WERI-Rb-1 (cell line): ENCODE measurements at regions not wholly inside any gene's neighbourhood (a gene's known extent, or its start where the extent isn't known, plus 50 kb on each side); places are given as distances from the start of the nearest gene placed in this dataset.

Experiments used
- DNase-seq: peaks from one replicate; pipeline ENCODE4 v3.0.0-alpha.2; 2020
- H3K27ac ChIP-seq: fragments of 250-450 bp; sonication (Bioruptor Pico); 2 replicates; pipeline ENCODE4 v1.5.1; 2020; ENCODE audit warnings: mild to moderate bottlenecking, moderate library complexity
- H3K27me3 ChIP-seq: fragments of 250-450 bp; sonication (Bioruptor Pico); 2 replicates; pipeline ENCODE4 v1.5.1; 2021; ENCODE audit warnings: mild to moderate bottlenecking, low read depth, moderate library complexity; ENCODE audit not compliant: insufficient read depth, severe bottlenecking
- H3K36me3 ChIP-seq: fragments of 250-450 bp; sonication (Bioruptor Pico); 2 replicates; pipeline ENCODE4 v1.5.1; 2020; ENCODE audit warnings: mild to moderate bottlenecking, moderate library complexity
- H3K4me3 ChIP-seq: 2 replicates; pipeline ENCODE4 v1.5.1; 2011; ENCODE audit warnings: low read depth, mild to moderate bottlenecking, control low read depth, low read length
- H3K9me3 ChIP-seq: fragments of 250-450 bp; sonication (Bioruptor Pico); 2 replicates; pipeline ENCODE4 v1.5.1; 2021; ENCODE audit warnings: mild to moderate bottlenecking, moderate library complexity; ENCODE audit not compliant: severe bottlenecking
- TF ChIP-seq, protein P1 (sequence below): IDR thresholded peaks from 2 replicates; pipeline ENCODE4 v1.5.1; 2011; ENCODE audit warnings: low read depth, mild to moderate bottlenecking, control low read depth, inconsistent platforms, low read length

DNA sequence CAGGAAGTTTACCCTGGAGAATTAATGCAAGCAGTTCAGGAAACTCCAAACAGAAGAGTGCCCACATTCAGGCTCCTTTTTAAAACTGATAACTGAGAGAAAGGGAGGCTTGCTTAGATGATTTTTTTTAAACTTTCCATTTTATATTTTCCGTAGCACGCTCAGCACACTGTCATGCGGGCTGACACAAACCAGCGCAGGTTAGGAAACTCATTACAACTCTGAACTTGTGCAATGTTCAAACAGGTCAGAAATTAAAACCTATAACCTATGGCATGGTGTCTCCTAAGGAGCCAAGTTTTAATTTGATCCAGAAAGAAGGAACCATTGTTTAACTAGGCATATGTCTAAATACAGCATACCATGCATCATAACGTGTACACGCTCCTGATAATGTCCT is 117.7 kb upstream of the SMIM21 start:
- H3K27me3 ChIP-seq = no peaks in the 10 kb centered on the region
- no peak for DNase-seq
- no peak overlapping the region for H3K27ac ChIP-seq
- no peaks in the 10 kb centered on the region for H3K9me3 ChIP-seq
- H3K4me3 ChIP-seq = no peak overlapping the region
- TF ChIP-seq, protein P1, sequence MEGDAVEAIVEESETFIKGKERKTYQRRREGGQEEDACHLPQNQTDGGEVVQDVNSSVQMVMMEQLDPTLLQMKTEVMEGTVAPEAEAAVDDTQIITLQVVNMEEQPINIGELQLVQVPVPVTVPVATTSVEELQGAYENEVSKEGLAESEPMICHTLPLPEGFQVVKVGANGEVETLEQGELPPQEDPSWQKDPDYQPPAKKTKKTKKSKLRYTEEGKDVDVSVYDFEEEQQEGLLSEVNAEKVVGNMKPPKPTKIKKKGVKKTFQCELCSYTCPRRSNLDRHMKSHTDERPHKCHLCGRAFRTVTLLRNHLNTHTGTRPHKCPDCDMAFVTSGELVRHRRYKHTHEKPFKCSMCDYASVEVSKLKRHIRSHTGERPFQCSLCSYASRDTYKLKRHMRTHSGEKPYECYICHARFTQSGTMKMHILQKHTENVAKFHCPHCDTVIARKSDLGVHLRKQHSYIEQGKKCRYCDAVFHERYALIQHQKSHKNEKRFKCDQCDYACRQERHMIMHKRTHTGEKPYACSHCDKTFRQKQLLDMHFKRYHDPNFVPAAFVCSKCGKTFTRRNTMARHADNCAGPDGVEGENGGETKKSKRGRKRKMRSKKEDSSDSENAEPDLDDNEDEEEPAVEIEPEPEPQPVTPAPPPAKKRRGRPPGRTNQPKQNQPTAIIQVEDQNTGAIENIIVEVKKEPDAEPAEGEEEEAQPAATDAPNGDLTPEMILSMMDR = no peak
- no peaks in the 10 kb centered on the region for H3K36me3 ChIP-seq

DNA sequence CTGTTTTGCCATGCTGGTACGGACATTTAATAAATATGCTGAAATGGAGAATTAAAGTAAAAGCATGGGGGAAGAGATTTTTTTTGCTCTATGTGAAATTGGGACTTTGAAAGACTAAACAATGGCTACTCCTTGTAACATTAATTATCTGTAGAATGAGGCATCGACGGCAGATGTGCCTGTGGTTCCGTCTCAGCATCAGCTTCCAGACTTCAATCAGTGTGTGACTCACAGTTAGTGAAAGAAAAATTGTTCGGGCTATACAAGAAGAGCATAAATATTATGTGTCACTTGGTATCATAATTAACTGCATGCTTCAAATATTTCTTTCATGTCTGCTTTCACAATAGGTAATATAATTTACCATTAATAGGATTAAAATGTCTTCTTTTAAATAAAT is 117.0 kb upstream of the SMIM21 start:
- H3K27ac ChIP-seq = no peak overlapping the region

DNA sequence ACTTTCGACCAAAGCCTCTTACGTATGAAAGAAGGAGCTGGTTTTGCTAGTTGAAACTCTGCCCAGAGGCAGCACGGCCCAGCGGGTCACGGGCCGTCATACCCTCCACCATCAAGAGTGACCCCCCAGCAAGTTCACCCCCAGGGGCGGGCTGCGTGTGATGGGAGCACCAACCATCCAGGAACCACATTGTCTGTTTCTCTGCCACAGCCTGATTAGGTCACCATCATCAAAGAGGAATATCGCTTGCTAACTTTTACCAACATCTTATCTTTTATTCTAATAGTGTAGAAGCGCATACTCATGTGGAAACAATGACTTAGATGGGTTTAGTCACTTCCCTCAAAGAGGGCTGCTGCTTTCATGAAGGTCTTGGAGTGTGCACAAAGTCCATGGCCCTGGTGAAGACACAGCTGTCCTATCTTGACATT is 116.6 kb upstream of the SMIM21 start:
- Histone ChIP-seq H3K9me3 (no peaks in the 10 kb centered on the region), H3K27me3 (no peaks in the 10 kb centered on the region), H3K27ac (no peak overlapping the region), H3K4me3 (no peak overlapping the region), H3K36me3 (no peaks in the 10 kb centered on the region)
- no peak for DNase-seq
- TF ChIP-seq, protein P1 = no peak

More for the DNA sequence above, 117.0 kb upstream of the SMIM21 start:
- TF ChIP-seq, protein P1 = no peak
- no peak for DNase-seq
- no peaks in the 10 kb centered on the region for H3K27me3 ChIP-seq
- H3K4me3 ChIP-seq = no peak overlapping the region
- H3K9me3 ChIP-seq = no peaks in the 10 kb centered on the region
- no peaks in the 10 kb centered on the region for H3K36me3 ChIP-seq

DNA sequence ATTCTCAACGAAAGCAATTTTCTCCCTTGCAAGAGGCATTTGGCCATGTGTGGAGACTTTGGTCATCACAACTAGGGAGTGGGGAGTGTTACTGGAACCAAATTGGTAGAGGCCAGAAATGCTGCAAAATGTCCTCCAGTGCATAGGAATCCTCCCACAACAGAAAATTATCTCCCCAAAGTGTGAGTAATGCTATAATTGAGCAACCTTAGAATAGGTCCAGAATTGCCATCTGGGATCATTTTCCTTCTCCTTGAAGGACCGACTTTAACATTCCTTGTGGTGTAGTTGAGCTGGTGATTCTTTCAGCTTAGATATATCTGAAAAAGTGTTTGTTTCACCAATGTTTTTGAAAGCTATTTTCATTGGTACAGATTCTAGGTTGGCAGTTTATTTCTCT is 111.2 kb upstream of the SMIM21 start:
- no peak overlapping the region for H3K4me3 ChIP-seq
- TF ChIP-seq, protein P1 = no peak
- no peaks in the 10 kb centered on the region for H3K27me3 ChIP-seq
- H3K9me3 ChIP-seq = no peaks in the 10 kb centered on the region
- H3K27ac ChIP-seq = no peak overlapping the region
- H3K36me3 ChIP-seq = no peaks in the 10 kb centered on the region
- DNase-seq = no peak

DNA sequence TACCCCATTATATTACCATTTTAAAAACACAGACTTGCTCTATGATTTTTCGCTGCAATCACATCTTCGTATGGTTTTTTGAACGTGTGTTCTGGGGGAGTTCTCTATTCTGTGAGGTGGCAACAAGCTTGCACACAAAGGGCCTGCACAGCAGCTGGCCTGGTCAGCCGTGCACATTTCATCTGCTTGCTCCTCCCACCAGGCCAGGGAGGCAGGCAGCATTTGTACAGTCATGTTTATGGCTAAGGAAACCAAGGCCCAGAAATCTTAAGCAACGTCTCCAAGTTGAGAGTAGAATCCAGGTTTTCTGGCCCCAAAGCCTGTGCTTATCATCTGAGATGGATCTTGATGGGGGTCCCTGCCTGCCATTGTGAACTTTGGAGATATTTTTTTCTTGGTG is 106.4 kb upstream of the SMIM21 start:
- H3K27ac ChIP-seq = no peak overlapping the region
- H3K9me3 ChIP-seq = no peaks in the 10 kb centered on the region
- TF ChIP-seq, protein P1 = no peak
- no peak overlapping the region for H3K4me3 ChIP-seq
- H3K36me3 ChIP-seq = no peaks in the 10 kb centered on the region
- no peaks in the 10 kb centered on the region for H3K27me3 ChIP-seq
- no peak for DNase-seq

DNA sequence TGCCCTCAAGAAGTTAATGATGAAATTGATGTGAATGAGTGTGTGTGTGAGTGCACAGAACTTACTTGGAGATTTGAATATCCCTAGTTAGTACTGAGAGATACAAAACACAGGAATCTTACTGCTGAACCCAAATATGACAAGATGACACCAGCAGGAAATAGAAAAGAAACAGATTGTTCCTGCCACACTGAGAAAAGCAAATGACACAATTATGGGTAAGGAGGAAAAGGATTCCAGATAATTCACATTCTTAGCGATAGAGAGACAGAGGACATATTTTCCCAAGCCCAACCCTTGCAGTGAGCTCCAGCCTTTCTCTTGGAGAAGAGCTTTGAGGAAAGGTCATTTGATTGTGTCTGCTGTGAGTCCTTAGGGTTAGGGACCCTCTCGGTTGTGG is 105.7 kb upstream of the SMIM21 start:
- Histone ChIP-seq H3K9me3 (no peaks in the 10 kb centered on the region), H3K36me3 (no peaks in the 10 kb centered on the region), H3K4me3 (no peak overlapping the region), H3K27me3 (no peaks in the 10 kb centered on the region), H3K27ac (no peak overlapping the region)
- no peak for DNase-seq
- TF ChIP-seq, protein P1 = no peak
